ENCODE measurements at regions not wholly inside any gene's neighbourhood (a gene's known extent, or its start where the extent isn't known, plus 50 kb on each side); places are given as distances from the start of the nearest gene placed in this dataset.
"Not testable (repeated sequence)": the region's sequence is repeated elsewhere in the genome, so short reads cannot be mapped to it uniquely, and the experiment has no call there.

DNA sequence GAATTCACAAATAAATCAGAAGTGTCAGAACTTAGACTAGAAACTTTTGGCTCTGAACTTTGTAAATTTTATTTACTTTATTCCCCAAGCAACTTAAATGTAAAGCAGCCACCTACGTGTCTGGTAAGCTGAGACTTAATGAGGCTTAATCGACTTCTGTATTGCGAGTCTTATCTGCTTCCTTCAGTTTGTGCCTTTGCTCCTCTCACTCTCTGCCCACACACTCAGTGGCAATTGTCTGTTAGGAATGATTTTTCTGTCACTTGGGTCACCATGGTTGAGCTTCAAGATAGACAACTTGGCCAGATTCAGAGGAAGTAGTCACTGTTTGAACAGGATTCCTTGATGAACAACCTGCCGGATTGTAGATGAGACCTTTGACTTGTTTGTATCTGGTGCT is 691.4 kb upstream of the FSHR start:
- TF ChIP-seq, protein P1, sequence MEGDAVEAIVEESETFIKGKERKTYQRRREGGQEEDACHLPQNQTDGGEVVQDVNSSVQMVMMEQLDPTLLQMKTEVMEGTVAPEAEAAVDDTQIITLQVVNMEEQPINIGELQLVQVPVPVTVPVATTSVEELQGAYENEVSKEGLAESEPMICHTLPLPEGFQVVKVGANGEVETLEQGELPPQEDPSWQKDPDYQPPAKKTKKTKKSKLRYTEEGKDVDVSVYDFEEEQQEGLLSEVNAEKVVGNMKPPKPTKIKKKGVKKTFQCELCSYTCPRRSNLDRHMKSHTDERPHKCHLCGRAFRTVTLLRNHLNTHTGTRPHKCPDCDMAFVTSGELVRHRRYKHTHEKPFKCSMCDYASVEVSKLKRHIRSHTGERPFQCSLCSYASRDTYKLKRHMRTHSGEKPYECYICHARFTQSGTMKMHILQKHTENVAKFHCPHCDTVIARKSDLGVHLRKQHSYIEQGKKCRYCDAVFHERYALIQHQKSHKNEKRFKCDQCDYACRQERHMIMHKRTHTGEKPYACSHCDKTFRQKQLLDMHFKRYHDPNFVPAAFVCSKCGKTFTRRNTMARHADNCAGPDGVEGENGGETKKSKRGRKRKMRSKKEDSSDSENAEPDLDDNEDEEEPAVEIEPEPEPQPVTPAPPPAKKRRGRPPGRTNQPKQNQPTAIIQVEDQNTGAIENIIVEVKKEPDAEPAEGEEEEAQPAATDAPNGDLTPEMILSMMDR (IDR thresholded peaks at IDR 0.05) = no peak

DNA sequence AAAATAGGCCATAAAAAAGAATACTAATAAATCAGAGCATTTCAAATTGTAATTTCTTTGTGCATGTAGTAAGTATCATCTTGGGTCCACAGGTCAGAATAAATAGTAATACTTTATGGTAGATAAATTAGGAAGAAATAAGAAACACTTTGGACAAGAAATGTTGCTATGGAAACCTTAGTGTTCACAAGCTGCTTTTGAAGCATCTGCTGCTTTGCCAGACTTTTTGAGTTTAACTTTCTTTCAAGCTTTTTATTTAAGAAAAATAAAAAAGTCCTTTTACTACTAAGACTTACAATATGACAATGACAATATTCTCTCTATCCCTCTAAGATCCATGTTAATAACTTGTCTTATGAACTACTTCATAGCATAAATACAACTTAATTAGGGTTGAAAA is 690.7 kb upstream of the FSHR start:
- intact Hi-C loops (cut with DNase I, micrococcal nuclease) = no loop called here
- Histone ChIP-seq H3K4me1 (ENCODE audit: low read depth) (no peaks in the 10 kb centered on the region), H3K9me3 (no peaks in the 10 kb centered on the region), H3K4me3 (no peak overlapping the region), H3K36me3 (ENCODE audit: low read depth) (no peaks in the 10 kb centered on the region)
- ATAC-seq = no peak
- TF ChIP-seq, protein P1 (IDR thresholded peaks at IDR 0.05) = no peak
- no peak for DNase-seq

More for the DNA sequence above, 691.4 kb upstream of the FSHR start:
- no peak for DNase-seq
- Histone ChIP-seq H3K36me3 (ENCODE audit: low read depth) (no peaks in the 10 kb centered on the region), H3K9me3 (no peaks in the 10 kb centered on the region), H3K4me1 (ENCODE audit: low read depth) (no peaks in the 10 kb centered on the region), H3K4me3 (no peak overlapping the region)
- ATAC-seq = no peak
- intact Hi-C loops (cut with DNase I, micrococcal nuclease) = no loop called here

DNA sequence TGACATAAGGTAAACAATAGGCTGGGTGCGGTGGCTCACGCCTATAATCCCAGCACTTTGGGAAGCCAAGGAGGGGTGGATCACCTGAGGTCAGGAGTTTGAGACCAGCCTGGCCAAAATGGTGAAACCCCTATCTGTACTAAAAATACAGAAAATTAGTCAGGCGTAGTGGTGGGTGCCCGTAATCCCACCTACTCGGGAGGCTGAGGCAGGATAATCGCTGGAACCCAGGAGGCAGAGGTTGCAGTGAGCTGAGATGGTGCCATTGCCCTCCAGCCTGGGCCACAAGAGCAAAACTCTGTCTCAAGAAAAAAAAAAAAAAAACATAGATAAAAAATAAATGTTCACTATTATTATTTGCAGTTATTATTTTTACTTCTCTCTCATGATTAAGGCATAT is 689.8 kb upstream of the FSHR start:
- H3K4me3 ChIP-seq; H3K36me3 ChIP-seq (ENCODE audit: low read depth); DNase-seq; H3K4me1 ChIP-seq (ENCODE audit: low read depth); H3K9me3 ChIP-seq; intact Hi-C loops (cut with DNase I, micrococcal nuclease); ATAC-seq: not testable (repeated sequence)

GRCh38 chr2:49843314-49843713 is 689.0 kb upstream of the FSHR start:
- no peaks in the 10 kb centered on the region for H3K36me3 ChIP-seq (ENCODE audit: low read depth)
- no peak for DNase-seq
- H3K4me3 ChIP-seq = no peak overlapping the region
- intact Hi-C loops (cut with DNase I, micrococcal nuclease) = no loop called here
- H3K4me1 ChIP-seq (ENCODE audit: low read depth) = no peaks in the 10 kb centered on the region
- TF ChIP-seq, protein P1 (IDR thresholded peaks at IDR 0.05) = no peak
- no peak for ATAC-seq
- H3K9me3 ChIP-seq = no peaks in the 10 kb centered on the region

DNA sequence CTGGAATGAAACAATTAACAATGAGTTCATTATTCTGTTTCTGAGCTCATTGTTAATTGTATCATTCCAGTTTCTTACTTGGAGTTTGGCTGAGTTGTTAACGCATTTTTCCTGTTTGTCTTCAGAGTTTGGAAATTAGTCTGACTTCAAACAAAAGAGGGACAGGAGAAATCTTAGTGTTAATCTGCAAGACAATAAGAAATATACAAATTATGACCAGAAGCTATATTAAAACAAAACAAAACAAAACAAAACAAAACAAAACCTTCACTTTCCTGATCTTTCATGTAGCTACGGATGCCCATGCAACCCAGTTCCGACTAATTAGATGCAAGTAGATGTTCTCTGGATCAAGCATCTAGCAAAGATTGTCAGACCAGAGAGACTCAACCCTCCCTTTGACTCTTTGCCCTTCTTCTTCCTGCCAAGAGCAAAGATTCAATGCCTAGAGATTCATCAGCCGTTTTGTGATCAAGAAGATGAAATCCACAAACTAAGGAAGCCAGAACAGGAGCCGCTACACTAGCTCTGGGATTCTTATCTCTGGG is 686.2 kb upstream of the FSHR start:
- H3K36me3 ChIP-seq (ENCODE audit: low read depth) = no peaks in the 10 kb centered on the region
- ATAC-seq = no peak
- TF ChIP-seq, protein P1 (IDR thresholded peaks at IDR 0.05) = no peak
- no peak overlapping the region for H3K4me3 ChIP-seq
- intact Hi-C loops (cut with DNase I, micrococcal nuclease) = no loop called here
- DNase-seq = no peak
- H3K9me3 ChIP-seq = no peaks in the 10 kb centered on the region
- H3K4me1 ChIP-seq (ENCODE audit: low read depth) = no peaks in the 10 kb centered on the region

DNA sequence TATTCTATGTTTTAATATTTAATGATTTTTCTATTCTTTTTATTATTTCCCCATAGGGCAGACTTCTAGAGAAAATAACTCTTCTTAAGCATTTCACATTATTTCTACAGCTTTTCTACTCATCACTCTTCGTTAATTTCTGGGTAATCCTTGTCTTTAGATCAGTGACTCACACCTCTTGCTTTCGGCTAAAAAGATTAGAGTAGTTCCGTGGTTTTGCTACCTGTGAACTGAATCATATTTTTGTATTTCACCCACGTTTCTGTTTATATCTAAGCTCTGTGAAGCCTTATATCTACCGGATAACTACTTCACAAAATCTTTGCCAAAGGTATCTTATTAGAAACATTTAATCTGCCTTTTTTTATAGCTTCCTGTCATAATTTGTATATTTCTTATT is 685.5 kb upstream of the FSHR start:
- no peaks in the 10 kb centered on the region for H3K9me3 ChIP-seq
- TF ChIP-seq, protein P1 (IDR thresholded peaks at IDR 0.05) = no peak
- DNase-seq = no peak
- no peaks in the 10 kb centered on the region for H3K4me1 ChIP-seq (ENCODE audit: low read depth)
- no peaks in the 10 kb centered on the region for H3K36me3 ChIP-seq (ENCODE audit: low read depth)
- intact Hi-C loops (cut with DNase I, micrococcal nuclease) = no loop called here
- H3K4me3 ChIP-seq = no peak overlapping the region
- ATAC-seq = no peak

All from mucosa of descending colon (tissue), 3 donors.